ENCODE measurements at regions not wholly inside any gene's neighbourhood (a gene's known extent, or its start where the extent isn't known, plus 50 kb on each side); places are given as distances from the start of the nearest gene placed in this dataset.
"Not testable (repeated sequence)": the region's sequence is repeated elsewhere in the genome, so short reads cannot be mapped to it uniquely, and the experiment has no call there.

DNA sequence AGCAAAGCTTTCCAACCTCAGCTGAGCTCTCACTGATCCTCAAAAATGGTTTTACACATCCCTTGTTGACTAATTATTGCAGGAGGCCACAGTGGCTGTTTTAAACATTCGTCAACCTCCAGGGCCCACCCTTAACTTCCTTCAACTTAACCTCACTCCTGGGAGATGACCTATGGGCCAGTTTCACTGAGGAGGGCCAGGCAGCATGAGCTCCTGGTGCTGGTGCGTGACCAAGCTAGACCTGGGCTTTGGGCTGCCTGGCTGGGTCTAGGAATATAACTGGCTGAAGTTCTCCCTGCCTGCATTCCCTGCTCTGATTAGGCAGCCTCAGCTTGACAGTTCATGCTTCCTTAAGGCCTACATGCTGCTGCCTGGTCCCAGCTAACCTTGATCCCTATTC, 273.7 kb upstream of the ATP11B start:
- DNase-seq = no peak
- Histone ChIP-seq H3K36me3 (ENCODE audit: control insufficient read depth, insufficient read depth, low read length) (no peaks in the 10 kb centered on the region), H3K27ac (ENCODE audit: insufficient read depth, low read length, poor library complexity, severe bottlenecking) (no peak overlapping the region), H3K4me3 (ENCODE audit: insufficient read depth, low read depth, low read length, poor library complexity, severe bottlenecking) (no peak overlapping the region), H3K9me3 (ENCODE audit: control insufficient read depth, low read length) (no peaks in the 10 kb centered on the region), H3K27me3 (replicated peaks; ENCODE audit: control insufficient read depth, insufficient read depth, low read length, poor library complexity, severe bottlenecking) (no peaks in the 10 kb centered on the region), H3K4me1 (ENCODE audit: control insufficient read depth, insufficient read depth, low read length, poor library complexity, severe bottlenecking) (no peaks in the 10 kb centered on the region)

DNA sequence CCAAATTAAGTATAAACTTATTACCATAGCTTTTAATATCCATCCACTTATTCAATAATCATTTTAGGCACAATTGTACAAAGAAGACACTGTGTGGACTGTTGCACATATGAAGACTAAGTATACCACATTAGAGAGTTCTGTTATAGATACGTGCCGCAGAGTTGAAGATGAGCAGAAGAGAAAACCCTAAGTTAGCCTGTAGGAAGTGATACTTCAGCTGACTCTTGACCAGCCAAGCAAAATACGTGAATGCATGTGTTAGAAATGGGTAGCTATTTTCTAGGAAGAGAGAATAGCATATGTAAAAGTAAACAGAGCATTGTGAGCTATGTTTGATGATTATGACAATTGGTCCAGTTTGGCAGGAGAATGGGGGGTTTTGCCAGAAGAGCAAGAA, 272.0 kb upstream of the ATP11B start:
- Histone ChIP-seq H3K4me3 (ENCODE audit: insufficient read depth, low read depth, low read length, poor library complexity, severe bottlenecking) (no peak overlapping the region), H3K9me3 (ENCODE audit: control insufficient read depth, low read length) (no peaks in the 10 kb centered on the region), H3K27me3 (replicated peaks; ENCODE audit: control insufficient read depth, insufficient read depth, low read length, poor library complexity, severe bottlenecking) (no peaks in the 10 kb centered on the region), H3K4me1 (ENCODE audit: control insufficient read depth, insufficient read depth, low read length, poor library complexity, severe bottlenecking) (no peaks in the 10 kb centered on the region), H3K27ac (ENCODE audit: insufficient read depth, low read length, poor library complexity, severe bottlenecking) (no peak overlapping the region), H3K36me3 (ENCODE audit: control insufficient read depth, insufficient read depth, low read length) (no peaks in the 10 kb centered on the region)
- DNase-seq = no peak

GRCh38 chr3:182523424-182523823, 269.9 kb upstream of the ATP11B start:
- not testable (repeated sequence) for H3K27ac ChIP-seq (ENCODE audit: insufficient read depth, low read length, poor library complexity, severe bottlenecking)

GRCh38 chr3:182523836-182524235, 269.5 kb upstream of the ATP11B start:
- H3K9me3 ChIP-seq (ENCODE audit: control insufficient read depth, low read length) = no peaks in the 10 kb centered on the region
- no peaks in the 10 kb centered on the region for H3K27me3 ChIP-seq (replicated peaks; ENCODE audit: control insufficient read depth, insufficient read depth, low read length, poor library complexity, severe bottlenecking)
- no peak overlapping the region for H3K27ac ChIP-seq (ENCODE audit: insufficient read depth, low read length, poor library complexity, severe bottlenecking)
- H3K4me1 ChIP-seq (ENCODE audit: control insufficient read depth, insufficient read depth, low read length, poor library complexity, severe bottlenecking) = no peaks in the 10 kb centered on the region
- H3K36me3 ChIP-seq (ENCODE audit: control insufficient read depth, insufficient read depth, low read length) = no peaks in the 10 kb centered on the region
- DNase-seq = no peak
- H3K4me3 ChIP-seq (ENCODE audit: insufficient read depth, low read depth, low read length, poor library complexity, severe bottlenecking) = no peak overlapping the region

More at GRCh38 chr3:182523424-182523823, 269.9 kb upstream of the ATP11B start:
- not testable (repeated sequence) for H3K4me3 ChIP-seq (ENCODE audit: insufficient read depth, low read depth, low read length, poor library complexity, severe bottlenecking); H3K9me3 ChIP-seq (ENCODE audit: control insufficient read depth, low read length); H3K27me3 ChIP-seq (replicated peaks; ENCODE audit: control insufficient read depth, insufficient read depth, low read length, poor library complexity, severe bottlenecking); H3K4me1 ChIP-seq (ENCODE audit: control insufficient read depth, insufficient read depth, low read length, poor library complexity, severe bottlenecking); DNase-seq; H3K36me3 ChIP-seq (ENCODE audit: control insufficient read depth, insufficient read depth, low read length)

DNA sequence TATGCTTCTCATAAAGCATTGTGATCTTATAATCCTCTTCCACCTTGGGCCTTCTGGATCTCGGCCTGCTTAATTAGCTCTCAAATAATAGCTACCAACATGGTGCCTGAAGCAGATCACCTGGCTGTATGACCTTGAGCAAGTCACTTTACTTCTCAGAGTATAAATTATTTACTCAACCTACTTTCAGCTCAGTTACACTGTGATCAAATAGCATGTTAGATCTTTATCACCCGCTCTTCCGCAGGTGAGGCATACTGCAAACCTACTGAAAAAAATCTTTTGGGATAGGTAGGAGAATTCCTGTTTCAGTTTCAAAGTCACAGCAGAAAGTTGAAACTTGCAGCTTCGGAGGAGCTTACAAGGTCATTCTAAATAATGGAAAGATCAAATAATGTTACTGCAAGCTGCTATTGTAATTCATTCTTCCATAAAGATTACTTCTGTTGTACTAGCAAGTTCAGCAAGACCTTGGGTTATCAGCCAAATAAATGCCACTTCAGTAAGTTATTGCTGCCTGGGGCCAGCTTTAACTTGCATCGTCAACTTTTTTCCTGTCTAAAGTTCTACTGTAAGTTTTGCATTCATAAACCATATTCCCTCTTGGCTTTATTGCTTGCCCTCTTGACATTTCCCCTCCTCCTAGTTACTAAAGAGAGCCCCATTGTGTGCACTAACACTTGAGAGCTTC, 268.4 kb upstream of the ATP11B start:
- Histone ChIP-seq H3K4me3 (ENCODE audit: insufficient read depth, low read depth, low read length, poor library complexity, severe bottlenecking) (no peak overlapping the region), H3K4me1 (ENCODE audit: control insufficient read depth, insufficient read depth, low read length, poor library complexity, severe bottlenecking) (no peaks in the 10 kb centered on the region), H3K27ac (ENCODE audit: insufficient read depth, low read length, poor library complexity, severe bottlenecking) (no peak overlapping the region), H3K36me3 (ENCODE audit: control insufficient read depth, insufficient read depth, low read length) (no peaks in the 10 kb centered on the region), H3K27me3 (replicated peaks; ENCODE audit: control insufficient read depth, insufficient read depth, low read length, poor library complexity, severe bottlenecking) (no peaks in the 10 kb centered on the region), H3K9me3 (ENCODE audit: control insufficient read depth, low read length) (no peaks in the 10 kb centered on the region)
- DNase-seq = no peak

DNA sequence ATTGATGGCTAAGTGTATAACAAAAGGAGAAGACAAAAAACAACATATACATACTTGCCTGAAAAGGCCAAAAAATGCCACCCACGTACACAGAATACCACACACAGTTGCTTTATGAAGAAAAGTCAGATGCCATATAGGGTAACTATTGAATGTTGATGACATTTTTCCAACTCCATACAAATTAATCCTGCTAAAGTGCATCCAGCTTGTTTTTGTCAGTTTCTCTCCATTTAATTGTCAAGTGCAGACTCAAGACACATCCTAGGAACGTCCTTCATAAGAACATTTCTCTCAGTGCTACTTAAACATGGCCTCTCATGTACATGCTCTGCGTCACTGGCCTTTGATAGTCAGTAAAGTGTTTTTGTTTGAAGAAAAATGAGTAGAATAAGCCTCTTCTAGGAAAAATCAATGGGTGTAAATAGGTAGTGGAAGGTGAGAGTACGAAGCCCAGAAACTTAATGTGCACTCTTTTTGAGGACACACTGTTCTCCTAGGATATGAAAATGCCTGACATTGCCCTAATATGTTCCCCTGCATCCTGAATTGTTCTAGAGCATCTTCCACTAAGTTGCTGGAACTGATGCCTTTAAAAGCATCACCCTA, 267.4 kb upstream of the ATP11B start:
- no peak for DNase-seq
- Histone ChIP-seq H3K36me3 (ENCODE audit: control insufficient read depth, insufficient read depth, low read length) (no peaks in the 10 kb centered on the region), H3K9me3 (ENCODE audit: control insufficient read depth, low read length) (no peaks in the 10 kb centered on the region), H3K4me3 (ENCODE audit: insufficient read depth, low read depth, low read length, poor library complexity, severe bottlenecking) (no peak overlapping the region), H3K4me1 (ENCODE audit: control insufficient read depth, insufficient read depth, low read length, poor library complexity, severe bottlenecking) (no peaks in the 10 kb centered on the region), H3K27ac (ENCODE audit: insufficient read depth, low read length, poor library complexity, severe bottlenecking) (no peak overlapping the region), H3K27me3 (replicated peaks; ENCODE audit: control insufficient read depth, insufficient read depth, low read length, poor library complexity, severe bottlenecking) (no peaks in the 10 kb centered on the region)

DNA sequence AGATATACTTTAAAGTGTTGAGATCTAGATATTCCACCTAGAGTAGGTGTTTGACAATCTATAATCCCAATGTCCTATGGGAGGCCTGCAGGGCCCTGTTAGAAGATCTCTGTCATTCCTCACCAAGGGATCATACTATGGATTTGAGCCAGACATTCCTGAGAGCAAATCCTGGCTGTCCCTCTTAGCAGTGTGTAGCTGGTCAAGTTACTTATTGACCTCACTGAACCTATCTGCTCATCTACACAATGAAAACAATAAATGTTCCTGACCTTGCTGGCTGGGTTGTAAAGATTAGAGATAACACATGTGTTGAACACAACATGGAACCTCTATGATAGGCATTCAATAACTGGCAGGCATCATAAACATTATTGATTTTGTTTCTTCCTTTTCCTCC, 265.6 kb upstream of the ATP11B start:
- H3K36me3 ChIP-seq (ENCODE audit: control insufficient read depth, insufficient read depth, low read length) = no peaks in the 10 kb centered on the region
- H3K4me3 ChIP-seq (ENCODE audit: insufficient read depth, low read depth, low read length, poor library complexity, severe bottlenecking) = no peak overlapping the region
- H3K27ac ChIP-seq (ENCODE audit: insufficient read depth, low read length, poor library complexity, severe bottlenecking) = no peak overlapping the region
- no peaks in the 10 kb centered on the region for H3K27me3 ChIP-seq (replicated peaks; ENCODE audit: control insufficient read depth, insufficient read depth, low read length, poor library complexity, severe bottlenecking)
- H3K9me3 ChIP-seq (ENCODE audit: control insufficient read depth, low read length) = no peaks in the 10 kb centered on the region
- H3K4me1 ChIP-seq (ENCODE audit: control insufficient read depth, insufficient read depth, low read length, poor library complexity, severe bottlenecking) = no peaks in the 10 kb centered on the region
- DNase-seq = no peak

GRCh38 chr3:182530316-182530715, 263.0 kb upstream of the ATP11B start:
- H3K4me3 ChIP-seq (ENCODE audit: insufficient read depth, low read depth, low read length, poor library complexity, severe bottlenecking) = no peak overlapping the region
- no peak for DNase-seq
- no peak overlapping the region for H3K27ac ChIP-seq (ENCODE audit: insufficient read depth, low read length, poor library complexity, severe bottlenecking)
- no peaks in the 10 kb centered on the region for H3K9me3 ChIP-seq (ENCODE audit: control insufficient read depth, low read length)
- H3K27me3 ChIP-seq (replicated peaks; ENCODE audit: control insufficient read depth, insufficient read depth, low read length, poor library complexity, severe bottlenecking) = no peaks in the 10 kb centered on the region
- no peaks in the 10 kb centered on the region for H3K4me1 ChIP-seq (ENCODE audit: control insufficient read depth, insufficient read depth, low read length, poor library complexity, severe bottlenecking)
- H3K36me3 ChIP-seq (ENCODE audit: control insufficient read depth, insufficient read depth, low read length) = no peaks in the 10 kb centered on the region

- H3K9me3 ChIP-seq (ENCODE audit: control insufficient read depth, low read length) = no peaks in the 10 kb centered on the region
- H3K36me3 ChIP-seq (ENCODE audit: control insufficient read depth, insufficient read depth, low read length) = no peaks in the 10 kb centered on the region
- DNase-seq = no peak
- no peak overlapping the region for H3K4me3 ChIP-seq (ENCODE audit: insufficient read depth, low read depth, low read length, poor library complexity, severe bottlenecking)
- H3K4me1 ChIP-seq (ENCODE audit: control insufficient read depth, insufficient read depth, low read length, poor library complexity, severe bottlenecking) = no peaks in the 10 kb centered on the region
- H3K27me3 ChIP-seq (replicated peaks; ENCODE audit: control insufficient read depth, insufficient read depth, low read length, poor library complexity, severe bottlenecking) = no peaks in the 10 kb centered on the region
- no peak overlapping the region for H3K27ac ChIP-seq (ENCODE audit: insufficient read depth, low read length, poor library complexity, severe bottlenecking)
Observed at GRCh38 chr3:182533394-182533793, 259.9 kb upstream of the ATP11B start.

DNA sequence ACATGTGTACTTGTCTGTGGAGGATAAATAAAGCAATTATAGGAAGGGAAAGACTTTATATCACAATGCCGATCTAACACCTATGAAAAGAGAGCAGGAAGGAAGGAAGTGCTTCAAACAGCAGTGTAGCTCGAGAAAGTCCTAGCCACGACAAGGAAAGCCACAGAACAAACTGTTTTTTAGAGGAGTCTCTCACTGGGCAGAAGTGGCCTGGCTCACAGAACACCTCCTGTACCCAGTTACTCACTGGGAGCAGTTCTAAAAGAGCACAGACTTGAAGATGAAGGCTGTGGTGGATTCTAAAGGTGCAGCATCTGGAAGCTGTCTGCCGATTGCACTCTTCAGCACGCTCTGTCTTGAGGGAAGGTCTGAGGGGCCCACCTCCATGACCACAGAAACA, 248.8 kb upstream of the ATP11B start:
- Histone ChIP-seq H3K4me3 (ENCODE audit: insufficient read depth, low read depth, low read length, poor library complexity, severe bottlenecking) (no peak overlapping the region), H3K9me3 (ENCODE audit: control insufficient read depth, low read length) (no peaks in the 10 kb centered on the region), H3K27ac (ENCODE audit: insufficient read depth, low read length, poor library complexity, severe bottlenecking) (no peak overlapping the region), H3K36me3 (ENCODE audit: control insufficient read depth, insufficient read depth, low read length) (no peaks in the 10 kb centered on the region), H3K4me1 (ENCODE audit: control insufficient read depth, insufficient read depth, low read length, poor library complexity, severe bottlenecking) (no peaks in the 10 kb centered on the region), H3K27me3 (replicated peaks; ENCODE audit: control insufficient read depth, insufficient read depth, low read length, poor library complexity, severe bottlenecking) (no peaks in the 10 kb centered on the region)
- DNase-seq = no peak
